NCI-H1436 treated with DMSO at 0.1 percent for 48 hours (cell line): ENCODE measurements at regions not wholly inside any gene's neighbourhood (a gene's known extent, or its start where the extent isn't known, plus 50 kb on each side); places are given as distances from the start of the nearest gene placed in this dataset.
A peak's percentile ranks its signal among the peaks of the same experiment; 100 is the strongest.

Source experiments
- DNase-seq: peaks from one replicate; lab custom pipeline; 2025; lab: John Stamatoyannopoulos, UW

DNA sequence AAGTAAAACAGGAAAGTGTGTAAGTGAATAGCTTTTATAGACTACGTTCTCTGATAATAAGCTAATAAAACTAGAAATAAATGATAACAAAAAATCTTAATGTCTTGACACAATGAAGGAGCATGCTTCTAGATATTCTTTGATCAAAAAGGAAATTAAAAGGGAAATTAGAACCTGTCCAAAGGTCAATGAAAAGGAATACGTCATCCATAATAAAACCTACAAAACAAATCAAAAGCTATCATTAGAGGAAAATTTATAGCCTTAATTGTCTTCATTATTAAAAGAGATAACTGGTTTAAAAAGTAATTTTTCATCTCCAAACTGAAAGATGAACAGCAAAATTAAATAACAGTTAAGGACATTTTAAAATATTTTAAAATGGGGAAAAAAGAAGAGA, 196.3 kb upstream of the BTBD3 start:
- DNase-seq, result no peak

GRCh38 chr20:11724097-11724496, 193.6 kb upstream of the BTBD3 start:
- DNase-seq, result no peak

GRCh38 chr20:11726026-11726425, 191.7 kb upstream of the BTBD3 start:
- DNase-seq, result no peak

DNA sequence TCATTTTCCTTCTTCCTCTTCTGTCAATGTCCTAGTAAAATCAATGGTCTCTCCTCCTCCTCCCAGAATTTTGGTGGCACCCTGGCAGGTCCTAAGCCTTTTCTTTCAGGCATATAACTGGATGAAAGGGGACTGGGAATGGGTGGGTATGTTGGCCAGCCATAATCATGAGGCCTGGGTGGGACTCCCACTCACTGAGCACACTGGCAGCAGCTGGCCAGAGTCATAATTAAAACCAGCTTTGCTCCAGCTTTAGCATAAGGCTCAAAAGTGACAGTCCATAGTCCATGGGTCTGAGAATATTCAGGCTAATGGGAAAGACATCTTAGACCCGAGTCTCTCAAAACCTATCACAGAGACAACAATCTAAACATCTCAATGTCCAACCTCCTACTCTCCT, 190.0 kb upstream of the BTBD3 start:
- no peak for DNase-seq

DNA sequence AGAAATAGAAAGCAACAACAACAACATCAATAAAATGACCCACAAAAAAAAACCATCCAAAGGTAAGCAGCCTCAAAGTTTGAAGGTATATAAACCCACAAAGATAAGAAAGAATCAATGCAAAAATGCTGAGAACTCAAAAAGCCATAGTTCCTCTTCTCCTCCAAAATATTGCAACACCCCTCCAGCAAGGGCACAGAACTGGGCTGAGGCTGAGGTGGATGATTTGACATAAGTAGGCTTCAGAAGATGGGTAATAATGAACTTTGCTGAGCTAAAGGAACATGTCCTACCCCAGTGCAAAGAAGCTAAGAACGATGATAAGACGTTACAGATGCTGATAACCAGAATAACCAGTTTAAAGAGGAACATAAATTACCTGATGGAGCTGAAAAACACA, 188.8 kb upstream of the BTBD3 start:
- no peak for DNase-seq

GRCh38 chr20:11729806-11730205, 187.9 kb upstream of the BTBD3 start:
- no peak for DNase-seq

DNA sequence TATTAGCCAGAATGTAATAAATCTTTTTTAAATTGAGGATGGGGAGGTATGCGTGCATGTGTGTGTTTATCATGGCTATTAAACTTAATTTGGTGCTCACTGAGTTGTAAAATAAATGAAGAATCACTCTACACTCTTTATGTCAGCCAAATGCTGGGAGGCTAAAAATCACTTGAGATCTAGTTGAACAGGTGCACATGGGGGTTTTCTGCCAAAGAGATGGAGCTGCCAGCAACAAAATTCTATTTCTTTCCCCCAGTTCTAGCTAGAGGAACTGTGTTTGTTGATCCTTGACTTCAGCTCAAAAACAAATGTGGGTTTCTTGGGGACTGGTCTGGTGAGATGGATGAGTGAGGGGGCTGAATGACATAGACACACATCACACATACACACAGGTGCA, 183.3 kb upstream of the BTBD3 start:
- DNase-seq, result peak; percentile 70

GRCh38 chr20:11738852-11739251, 178.8 kb upstream of the BTBD3 start:
- no peak for DNase-seq

DNA sequence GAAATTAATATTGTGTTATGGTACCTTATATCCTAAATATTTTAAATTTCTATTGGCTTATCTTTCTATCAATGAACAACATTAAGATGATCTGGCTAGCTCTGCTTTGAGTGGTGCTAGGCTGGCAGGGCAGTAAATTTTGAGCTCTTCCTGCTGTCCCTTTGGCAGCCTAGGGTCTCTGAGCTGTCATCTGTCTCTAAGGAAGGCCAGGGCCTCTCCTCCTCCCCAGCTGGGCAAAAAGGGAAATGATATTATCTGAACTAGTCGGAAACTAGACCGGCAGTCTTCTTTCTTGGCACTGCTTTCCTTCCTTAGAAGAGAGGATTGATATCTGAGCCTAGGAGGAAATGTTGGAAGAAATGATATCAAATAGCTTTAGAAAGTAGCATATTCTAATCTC, 176.7 kb upstream of the BTBD3 start:
- DNase-seq, result no peak

- no peak for DNase-seq
These were observed 172.5 kb upstream of the BTBD3 start for GRCh38 chr20:11745145-11745544.

DNA sequence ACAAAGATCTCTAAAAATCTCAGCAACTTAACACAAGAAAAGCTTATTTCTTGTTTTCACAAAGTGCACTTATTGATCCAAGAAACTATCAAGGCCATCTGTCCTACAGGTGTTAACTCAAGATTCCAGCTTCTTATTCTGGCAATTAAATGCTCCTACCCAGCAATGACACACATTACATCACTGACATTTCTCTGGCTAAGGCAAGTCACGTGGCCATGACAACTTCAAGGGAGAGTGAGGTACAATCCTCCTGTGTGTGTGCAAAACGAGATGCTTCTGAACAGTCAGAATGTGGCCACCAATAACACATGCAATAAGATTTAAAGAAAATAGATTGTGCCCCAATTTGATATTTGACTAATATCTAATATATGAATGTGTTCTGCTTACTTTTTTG, 169.3 kb upstream of the BTBD3 start:
- DNase-seq, result no peak

- DNase-seq, result no peak
These were observed 165.4 kb upstream of the BTBD3 start for GRCh38 chr20:11752336-11752735.

- DNase-seq, result no peak
These were observed 164.5 kb upstream of the BTBD3 start for GRCh38 chr20:11753155-11753554.

DNA sequence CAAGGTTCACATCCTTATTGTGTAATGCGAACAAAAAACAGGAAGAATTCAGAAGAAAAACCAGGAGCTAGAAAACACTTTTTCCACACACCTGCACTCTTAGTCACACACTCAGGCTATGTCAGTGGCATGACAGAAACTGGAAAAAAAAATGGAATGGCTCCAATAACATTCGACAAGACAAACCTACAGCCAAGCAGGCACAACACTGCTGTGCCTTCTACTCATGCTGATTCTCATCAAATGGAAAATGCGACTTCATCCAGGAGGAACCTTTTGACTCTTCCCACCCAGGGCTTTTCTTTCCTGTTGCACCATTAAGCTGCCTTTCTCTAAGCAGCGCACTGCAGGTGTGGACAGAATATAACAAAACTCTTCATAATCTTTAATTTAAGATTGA, 163.2 kb upstream of the BTBD3 start:
- no peak for DNase-seq

- DNase-seq, result no peak
These were observed 162.4 kb upstream of the BTBD3 start for GRCh38 chr20:11755071-11755841.

DNA sequence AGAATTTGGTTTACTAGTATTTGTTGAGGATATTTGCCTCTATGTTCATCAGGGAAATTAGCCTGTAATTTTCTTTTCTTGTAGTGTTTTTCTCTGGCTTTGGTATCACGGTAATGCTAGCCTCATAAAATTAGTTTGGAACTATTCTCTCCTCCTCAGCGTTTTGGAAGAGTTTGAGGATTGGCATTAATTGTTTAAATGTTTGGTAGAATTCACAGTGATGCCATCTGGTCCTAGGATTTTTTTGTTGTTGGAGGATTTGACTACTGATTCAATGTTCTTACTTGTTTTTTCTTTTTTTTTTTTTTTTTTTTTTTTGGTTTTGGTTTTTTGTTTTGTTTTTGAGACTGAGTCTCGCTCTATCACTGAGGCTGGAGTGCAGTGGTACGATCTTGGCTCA, 156.2 kb upstream of the BTBD3 start:
- no peak for DNase-seq

- peak; percentile 51 for DNase-seq
These were observed 150.7 kb upstream of the BTBD3 start for GRCh38 chr20:11766961-11767360.

- no peak for DNase-seq
These were observed 147.9 kb upstream of the BTBD3 start for GRCh38 chr20:11769825-11770224.

- DNase-seq, result no peak
These were observed 145.4 kb upstream of the BTBD3 start for GRCh38 chr20:11772226-11772730.

- DNase-seq, result no peak
These were observed 141.0 kb upstream of the BTBD3 start for GRCh38 chr20:11776687-11777086.

- DNase-seq, result peak; percentile 43
These were observed 140.1 kb upstream of the BTBD3 start for GRCh38 chr20:11777387-11778205.

DNA sequence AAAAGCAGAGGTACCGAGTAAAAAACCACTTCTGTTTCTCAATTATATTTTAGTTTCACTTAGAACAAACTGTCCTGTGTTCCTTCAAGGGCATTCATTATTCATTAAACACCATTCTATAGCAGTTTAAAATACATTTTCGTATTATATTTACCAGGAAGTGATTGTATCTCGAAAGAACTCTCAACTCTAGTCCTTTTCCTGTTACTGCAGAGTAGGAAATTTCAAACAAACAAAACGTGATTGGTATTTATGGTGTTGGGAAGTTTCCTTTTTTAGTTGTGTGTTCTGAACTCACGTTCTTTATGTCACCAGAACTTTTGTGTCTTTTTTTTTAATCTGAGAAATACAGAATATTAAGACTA, 139.5 kb upstream of the BTBD3 start:
- DNase-seq, result no peak

DNA sequence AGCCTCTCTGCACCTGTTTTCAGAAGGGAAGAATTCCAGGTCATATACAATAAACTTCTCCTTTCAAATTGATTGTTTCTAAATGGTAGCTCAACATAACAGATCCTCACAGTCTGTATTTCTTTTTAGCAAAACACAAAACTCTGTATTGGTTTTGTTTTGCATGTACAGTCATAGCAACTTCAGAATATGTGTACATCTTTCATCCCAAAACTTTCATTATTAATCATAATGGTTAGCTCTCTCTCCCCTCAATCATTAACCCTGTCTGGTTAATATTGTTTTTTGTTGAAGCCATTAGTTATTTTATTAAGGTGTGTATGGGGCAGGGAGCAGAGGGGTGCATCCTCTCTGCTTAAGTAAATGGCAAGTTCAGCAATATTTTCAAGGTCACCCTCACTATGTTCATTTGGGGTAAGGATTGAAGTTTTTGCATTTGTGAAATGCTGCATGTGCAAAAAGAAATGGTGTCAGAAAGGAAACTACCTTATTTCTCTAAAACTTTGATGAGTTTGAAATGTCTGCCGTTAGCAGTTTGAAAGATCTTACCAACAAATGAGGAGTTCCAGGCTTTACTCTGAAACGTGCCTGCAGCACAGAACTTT, 136.8 kb upstream of the BTBD3 start:
- DNase-seq, result no peak
